Right ventricle myocardium superior (tissue), 1 donor: ENCODE measurements at regions not wholly inside any gene's neighbourhood (a gene's known extent, or its start where the extent isn't known, plus 50 kb on each side); places are given as distances from the start of the nearest gene placed in this dataset.

Experiments used
- ATAC-seq: fragments of 200-7000 bp; cut with Tn5 transposase; one replicate; pipeline ENCODE4 v1.9.1; 2020; ENCODE audit warnings: mild to moderate bottlenecking; ENCODE audit not compliant: poor library complexity
- DNase-seq: peaks from one replicate; pipeline ENCODE4 v3.0.0-alpha.2; 2020
- intact Hi-C: fragments of 100-400 bp; cut with DNase I; formaldehyde crosslinking; loops from one replicate; pipeline ENCODE4 v1.11.2; 2022
- donor health status: DM: no; HTN: yes; CAD: no; lungs with severe emphysema.

GRCh38 chr6:133730881-133731280 is 158.0 kb upstream of the TCF21 start:
- DNase-seq = no peak
- intact Hi-C loops = no loop called here
- ATAC-seq = no peak

GRCh38 chr6:133740218-133740617 is 148.7 kb upstream of the TCF21 start:
- DNase-seq (no peak), ATAC-seq (no peak)
- intact Hi-C loops = no loop called here

- intact Hi-C loops = no loop called here
- DNase-seq (no peak), ATAC-seq (no peak)
These were observed 148.1 kb upstream of the TCF21 start for GRCh38 chr6:133740816-133741215.

- DNase-seq = no peak
- intact Hi-C loops = no loop called here
- peak; percentile 79 for ATAC-seq
These were observed 147.5 kb upstream of the TCF21 start for GRCh38 chr6:133741375-133741861.

GRCh38 chr6:133743621-133744020 is 145.3 kb upstream of the TCF21 start:
- no peak for DNase-seq
- ATAC-seq = no peak
- intact Hi-C loops = no loop called here

- ATAC-seq (no peak), DNase-seq (no peak)
- intact Hi-C loops = no loop called here
These were observed 142.5 kb upstream of the TCF21 start for GRCh38 chr6:133746417-133746770.

- DNase-seq (no peak), ATAC-seq (no peak)
- intact Hi-C loops = no loop called here
These were observed 140.3 kb upstream of the TCF21 start for GRCh38 chr6:133748628-133749027.

GRCh38 chr6:133749427-133749826 is 139.5 kb upstream of the TCF21 start:
- intact Hi-C loops = no loop called here

GRCh38 chr6:133752129-133752528 is 136.8 kb upstream of the TCF21 start:
- no peak for ATAC-seq
- DNase-seq = no peak
- intact Hi-C loops = no loop called here

More at GRCh38 chr6:133749427-133749826, 139.5 kb upstream of the TCF21 start:
- ATAC-seq = no peak
- DNase-seq = no peak

- no peak for DNase-seq
- intact Hi-C loops = no loop called here
- ATAC-seq = no peak
These were observed 135.2 kb upstream of the TCF21 start for GRCh38 chr6:133753756-133754155.

- intact Hi-C loops = no loop called here
- ATAC-seq = no peak
These were observed 134.6 kb upstream of the TCF21 start for GRCh38 chr6:133754298-133754697.

GRCh38 chr6:133756078-133756695 is 132.7 kb upstream of the TCF21 start:
- ATAC-seq (peak; percentile 80), DNase-seq (no peak)
- intact Hi-C loops = no loop called here

More at GRCh38 chr6:133754298-133754697, 134.6 kb upstream of the TCF21 start:
- DNase-seq = no peak

- ATAC-seq (peak; percentile 52), DNase-seq (no peak)
- intact Hi-C loops = no loop called here
These were observed 131.6 kb upstream of the TCF21 start for GRCh38 chr6:133757335-133757734.

GRCh38 chr6:133758815-133759335 is 130.0 kb upstream of the TCF21 start:
- ATAC-seq = no peak
- DNase-seq = no peak
- intact Hi-C loops = no loop called here

GRCh38 chr6:133759524-133759923 is 129.4 kb upstream of the TCF21 start:
- DNase-seq = no peak
- ATAC-seq = no peak
- intact Hi-C loops = no loop called here

- DNase-seq (no peak), ATAC-seq (no peak)
- intact Hi-C loops = no loop called here
These were observed 127.2 kb upstream of the TCF21 start for GRCh38 chr6:133761706-133762105.

GRCh38 chr6:133764008-133764753 is 124.7 kb upstream of the TCF21 start:
- ATAC-seq = peak; percentile 84
- no peak for DNase-seq
- intact Hi-C loops = no loop called here

GRCh38 chr6:133764754-133765208 is 124.1 kb upstream of the TCF21 start:
- intact Hi-C loops = no loop called here
- no peak for DNase-seq
- ATAC-seq = peak; percentile 30

GRCh38 chr6:133767357-133767970 is 121.4 kb upstream of the TCF21 start:
- no peak for ATAC-seq
- no peak for DNase-seq
- intact Hi-C loops = no loop called here
